H1 (cell line): ENCODE measurements at regions not wholly inside any gene's neighbourhood (a gene's known extent, or its start where the extent isn't known, plus 50 kb on each side); places are given as distances from the start of the nearest gene placed in this dataset.

Source experiments
- BACH1 ChIP-seq: IDR thresholded peaks from 2 replicates; pipeline ENCODE4 v1.6.1; 2012; ENCODE audit warnings: low read length, improper control_type of control experiment
- CHD7 ChIP-seq: fragments of 300-600 bp; sonication (generic); IDR thresholded peaks from 2 replicates; pipeline ENCODE4 v1.7.1; 2012; ENCODE audit warnings: low read length, moderate library complexity, mild to moderate bottlenecking, inconsistent platforms; ENCODE audit not compliant: insufficient replicate concordance
- FOSL1 ChIP-seq: IDR thresholded peaks from 2 replicates; pipeline ENCODE4 v1.6.1; 2011; ENCODE audit warnings: mild to moderate bottlenecking, low read depth, low read length, moderate library complexity; ENCODE audit not compliant: insufficient read depth
- KDM5A ChIP-seq: fragments of 200-600 bp; IDR thresholded peaks from 2 replicates; pipeline ENCODE4 v1.7.1; 2012; ENCODE audit warnings: mild to moderate bottlenecking, low read length, inconsistent platforms, mixed read lengths
- NRF1 ChIP-seq: IDR thresholded peaks from 2 replicates; pipeline ENCODE4 v1.6.1; 2011; ENCODE audit warnings: mild to moderate bottlenecking, low read depth, low read length, improper control_type of control experiment
- POLR2A ChIP-seq, 2 experiments: IDR thresholded peaks; 1 replicate in 1 of 2; 2 replicates in 1 of 2; pipeline ENCODE4 v1.6.1; 2011; ENCODE audit warnings: low read depth in 2 of 2, low read length in 2 of 2, mild to moderate bottlenecking in 2 of 2; ENCODE audit errors: control extremely low read depth in 1 of 2
- SIX5 ChIP-seq: IDR thresholded peaks from 2 replicates; pipeline ENCODE4 v1.6.1; 2011; ENCODE audit warnings: mild to moderate bottlenecking, low read depth, low read length
- SP1 ChIP-seq: IDR thresholded peaks from 2 replicates; pipeline ENCODE4 v1.6.1; 2011; ENCODE audit warnings: low read depth, low read length
- SP4 ChIP-seq: IDR thresholded peaks from 2 replicates; pipeline ENCODE4 v1.6.1; 2012; ENCODE audit warnings: low read length, inconsistent platforms
- SRF ChIP-seq: IDR thresholded peaks from 2 replicates; pipeline ENCODE4 v1.6.1; 2011; ENCODE audit warnings: mild to moderate bottlenecking, low read depth, low read length, moderate library complexity
- TBP ChIP-seq: IDR thresholded peaks from 2 replicates; pipeline ENCODE4 v1.6.1; 2011; ENCODE audit warnings: low read depth, low read length, improper control_type of control experiment
- TCF12 ChIP-seq: IDR thresholded peaks from 2 replicates; pipeline ENCODE4 v1.6.1; 2011; ENCODE audit warnings: low read depth, mild to moderate bottlenecking, low read length

GRCh38 chr1:106456832-106457231 lies 599.6 kb upstream of the PRMT6 start (continued):
- no peak for TF ChIP-seq CHD7
- no peak for TF ChIP-seq SP1
- no peak for TF ChIP-seq POLR2A (IDR thresholded peaks at IDR 0.05; ENCODE audit: control extremely low read depth in 1 of 2, low read depth in 2 of 2, low read length in 2 of 2)
- TF ChIP-seq TCF12: no peak
- TF ChIP-seq FOSL1: no peak
- TF ChIP-seq TBP: no peak
- no peak for TF ChIP-seq SRF
- no peak for TF ChIP-seq BACH1
- no peak for TF ChIP-seq SP4
- TF ChIP-seq KDM5A: no peak
- no peak for TF ChIP-seq SIX5
- TF ChIP-seq NRF1: no peak
- TF ChIP-seq, all 59 proteins: peak for 0
